ENCODE measurements at regions not wholly inside any gene's neighbourhood (a gene's known extent, or its start where the extent isn't known, plus 50 kb on each side); places are given as distances from the start of the nearest gene placed in this dataset.
"Not testable (repeated sequence)": the region's sequence is repeated elsewhere in the genome, so short reads cannot be mapped to it uniquely, and the experiment has no call there.

GRCh38 chr2:242171290-242171689 is 301.8 kb downstream of the RTP5 start:
- not testable (repeated sequence) for TF ChIP-seq CTCF (IDR thresholded peaks at IDR 0.05; ENCODE audit: insufficient read depth, low read length, poor library complexity, severe bottlenecking); EZH2phosphoT487 (conservative IDR thresholded peaks at IDR 0.05; ENCODE audit: low read length)

Measured in SU-DHL-6 (cell line).